RPMI7951 (cell line): ENCODE measurements at regions not wholly inside any gene's neighbourhood (a gene's known extent, or its start where the extent isn't known, plus 50 kb on each side); places are given as distances from the start of the nearest gene placed in this dataset.
A peak's percentile ranks its signal among the peaks of the same experiment; 100 is the strongest.

Source experiments
- DNase-seq: peaks from one replicate; pipeline ENCODE4 v3.0.0-alpha.2; 2012; ENCODE audit warnings: low read depth

DNA sequence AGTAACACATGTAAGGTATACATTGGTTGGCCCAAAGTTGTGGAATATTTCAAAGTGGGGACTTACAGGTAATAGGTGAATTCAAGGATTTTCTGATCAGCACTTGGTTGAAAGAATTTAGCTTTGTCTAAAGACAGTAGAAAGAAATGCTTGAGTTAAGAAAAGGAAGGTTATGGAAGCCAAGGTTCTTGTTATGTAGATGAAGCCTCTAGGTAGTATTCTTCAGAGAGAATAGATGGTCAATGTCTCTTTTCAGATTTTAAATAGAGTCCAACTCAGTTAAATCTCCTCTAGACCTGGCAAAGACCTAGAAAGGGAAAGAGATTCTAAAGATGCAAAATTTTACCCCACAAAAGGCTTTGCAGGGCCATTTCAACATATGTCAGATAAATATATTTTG is 157.4 kb downstream of the ANKRD30B start:
- DNase-seq, result no peak

DNA sequence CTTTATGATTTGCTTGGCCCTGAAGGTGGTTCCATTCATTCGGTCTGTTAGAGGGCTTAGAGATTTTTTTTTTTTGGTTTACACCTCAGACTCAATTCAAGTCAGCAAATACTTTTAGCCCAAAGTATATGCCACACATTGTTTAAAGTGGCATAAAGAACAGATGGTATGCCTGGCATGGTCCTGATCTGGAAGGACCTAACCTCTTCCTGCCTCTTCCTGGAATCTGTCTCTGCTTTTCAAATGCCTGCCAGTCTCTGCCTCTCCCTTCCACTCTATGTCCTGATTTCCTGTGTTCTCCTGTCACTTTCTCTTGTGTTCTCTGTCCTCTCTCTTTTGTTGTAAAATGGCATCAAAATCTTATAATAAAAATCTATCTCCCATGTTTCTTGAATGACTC is 158.0 kb downstream of the ANKRD30B start:
- DNase-seq, result no peak

DNA sequence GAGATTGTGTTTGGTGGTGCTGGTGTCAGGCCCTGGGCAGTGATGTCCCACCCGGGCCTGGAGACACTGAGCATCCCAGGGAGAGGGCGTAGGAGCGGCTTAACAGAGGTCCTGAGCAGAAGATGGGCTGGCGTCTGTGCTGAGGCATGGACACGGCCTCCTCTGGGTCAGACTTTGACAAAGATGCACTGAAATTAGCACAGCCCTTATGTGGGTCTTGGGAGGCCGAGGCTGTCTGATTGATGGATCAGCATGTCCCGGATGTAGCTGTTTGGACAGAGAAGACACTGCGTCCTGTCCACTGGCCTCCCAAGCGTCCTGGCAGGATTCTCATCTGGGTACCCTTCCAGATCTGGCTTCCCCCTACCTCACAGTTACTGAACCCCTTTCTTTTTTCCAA is 159.4 kb downstream of the ANKRD30B start:
- DNase-seq, result no peak

DNA sequence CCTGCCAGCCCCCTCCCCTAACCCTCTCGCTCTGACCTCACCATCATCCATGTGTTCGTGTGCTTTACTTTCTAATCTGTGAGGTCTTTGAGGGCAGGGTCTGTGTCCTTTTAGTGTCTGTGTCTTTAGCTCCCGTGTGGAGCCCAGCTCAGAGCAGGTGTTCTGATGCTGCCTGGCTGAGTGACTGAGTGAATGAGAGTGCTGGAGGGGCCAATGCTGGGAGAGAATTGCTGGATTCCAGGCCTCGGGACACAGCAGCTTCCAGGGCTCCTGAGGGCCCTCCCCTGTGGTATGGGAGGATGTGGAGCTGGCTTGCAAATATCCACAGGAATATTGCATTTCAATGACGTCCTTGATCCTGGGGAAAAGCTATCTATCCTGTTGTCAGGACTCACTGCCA is 160.6 kb downstream of the ANKRD30B start:
- DNase-seq, result no peak

DNA sequence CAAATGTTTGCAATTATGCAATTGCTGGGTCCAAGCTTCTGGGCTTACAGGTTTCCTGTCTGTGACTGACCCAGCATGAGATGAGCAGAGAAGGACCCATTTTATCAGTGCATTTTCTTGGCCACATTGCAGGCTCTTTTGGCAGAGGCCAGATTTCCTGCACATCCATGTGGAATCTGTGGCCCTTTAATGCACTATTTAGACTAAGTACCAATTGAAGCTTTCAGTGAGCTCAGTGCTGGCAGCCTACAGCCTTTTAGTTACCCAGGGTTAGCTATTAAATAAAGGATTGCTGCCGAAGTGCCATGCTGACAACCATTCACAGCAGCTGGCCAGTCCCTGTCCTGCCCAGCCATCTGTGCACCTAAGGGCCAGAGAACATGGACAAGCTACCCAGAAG is 165.0 kb downstream of the ANKRD30B start:
- no peak for DNase-seq

DNA sequence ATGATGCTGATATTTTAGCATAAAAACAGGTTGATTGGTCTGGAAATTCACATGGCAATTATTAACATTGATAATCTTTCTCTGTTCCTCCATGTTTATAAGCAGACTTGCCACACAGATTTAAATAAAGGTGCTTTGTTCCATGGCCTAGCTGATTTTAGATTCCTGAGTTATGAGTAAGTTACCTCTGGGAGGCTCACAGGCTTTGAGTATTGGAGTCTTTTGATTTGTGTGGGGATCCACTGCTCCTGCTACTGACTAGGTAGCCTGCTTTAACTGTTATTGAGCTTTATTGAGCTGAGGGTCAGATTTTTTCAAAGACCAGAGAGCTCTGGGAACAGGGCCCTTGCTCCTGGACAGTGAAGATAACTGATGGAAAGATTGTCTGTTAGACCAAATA is 166.1 kb downstream of the ANKRD30B start:
- DNase-seq, result peak; percentile 18

DNA sequence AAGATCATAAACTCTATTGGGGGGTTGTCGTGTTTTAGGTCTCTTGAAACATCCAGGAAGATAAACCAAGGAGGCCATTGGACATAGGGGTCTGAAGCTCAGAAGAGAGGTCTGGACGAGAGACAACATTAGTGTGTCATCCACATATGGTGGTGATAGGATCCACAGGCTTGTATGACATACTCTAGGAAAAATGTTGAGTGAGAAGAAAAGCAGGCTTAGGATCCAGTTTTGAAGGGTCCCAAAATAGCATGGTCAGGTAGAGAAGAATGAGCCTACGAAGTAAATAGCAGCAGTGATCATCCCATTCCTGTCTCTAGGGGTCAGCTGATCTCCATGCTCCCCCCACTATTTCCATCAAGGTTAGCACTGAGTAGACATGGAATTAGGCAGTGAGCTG is 166.8 kb downstream of the ANKRD30B start:
- DNase-seq, result peak; percentile 33

DNA sequence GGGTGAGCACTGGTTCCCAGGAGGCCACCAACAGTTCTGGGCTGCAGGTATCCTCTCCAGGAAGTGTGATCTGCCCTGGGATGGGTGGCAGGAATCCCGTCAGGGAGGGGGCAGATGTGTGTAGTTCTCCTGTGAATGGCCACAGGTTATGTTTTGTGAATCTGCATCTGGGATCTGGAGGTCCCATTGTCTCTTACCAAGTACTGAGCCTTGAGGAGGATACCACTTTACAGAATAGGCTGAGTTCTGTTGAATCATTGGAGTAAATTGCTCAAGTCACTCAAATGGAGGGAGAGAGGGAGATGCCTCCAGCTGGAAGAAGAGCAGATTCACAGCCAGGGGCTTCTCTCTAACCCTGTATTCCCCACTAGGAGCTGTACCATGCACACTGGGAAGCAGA is 168.2 kb downstream of the ANKRD30B start:
- no peak for DNase-seq

DNA sequence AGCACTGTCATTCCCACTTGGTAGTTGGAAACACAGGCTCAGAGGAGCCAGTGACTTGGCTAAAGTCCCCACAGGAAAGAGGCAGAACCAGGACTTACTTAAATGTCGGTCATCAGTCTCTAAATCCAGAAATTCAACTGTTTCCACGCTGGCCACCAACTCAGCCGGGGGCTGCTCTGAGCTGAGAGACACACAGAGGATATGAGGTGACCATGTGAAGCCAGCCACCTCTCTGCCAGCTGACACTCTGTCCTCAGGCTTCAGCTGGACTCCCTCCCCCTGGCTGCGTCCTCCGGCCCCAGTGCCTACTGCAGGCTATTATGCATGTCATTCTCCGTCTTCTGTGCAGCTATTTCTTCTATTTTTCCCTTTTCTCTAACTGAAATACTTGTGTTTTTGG is 168.9 kb downstream of the ANKRD30B start:
- no peak for DNase-seq

DNA sequence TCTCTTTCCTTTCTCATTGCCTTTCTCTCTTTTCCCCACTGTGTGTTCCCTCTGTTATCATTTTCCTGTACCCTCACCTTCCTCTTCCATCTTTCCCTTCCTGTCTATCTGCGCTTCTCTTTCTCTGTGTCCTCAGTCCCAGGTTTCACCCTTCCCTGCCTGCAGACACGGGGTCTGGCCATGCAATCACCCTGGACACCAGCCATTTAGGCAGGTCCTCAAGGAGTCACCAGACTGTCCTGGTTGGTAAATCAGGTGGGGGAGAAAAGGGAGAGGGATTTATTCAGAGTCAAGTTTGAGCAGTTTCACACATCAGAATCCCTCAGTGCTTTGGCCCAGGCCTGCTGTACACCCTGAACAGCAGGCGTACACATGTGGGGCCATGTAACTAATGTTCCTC is 169.3 kb downstream of the ANKRD30B start:
- DNase-seq, result no peak

DNA sequence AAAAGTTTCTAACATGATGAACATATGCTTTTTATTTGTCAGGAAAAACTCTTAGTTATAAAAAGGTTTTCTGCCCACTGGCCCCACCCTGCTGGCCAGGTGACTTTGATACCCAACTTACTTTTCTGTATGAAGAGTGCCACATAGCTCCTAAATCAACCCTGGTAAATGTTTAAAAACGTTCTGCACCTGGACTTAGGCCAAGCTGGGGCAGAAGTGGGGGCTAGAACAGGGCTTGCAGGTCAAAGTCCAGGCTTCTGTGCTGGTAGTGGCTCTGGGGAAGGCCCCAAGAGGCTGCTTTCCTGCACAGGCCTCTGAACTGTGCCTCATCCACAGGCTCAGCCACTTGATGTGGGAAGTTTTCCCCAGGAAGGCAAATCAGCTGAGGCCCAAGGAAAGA is 171.7 kb downstream of the ANKRD30B start:
- no peak for DNase-seq

DNA sequence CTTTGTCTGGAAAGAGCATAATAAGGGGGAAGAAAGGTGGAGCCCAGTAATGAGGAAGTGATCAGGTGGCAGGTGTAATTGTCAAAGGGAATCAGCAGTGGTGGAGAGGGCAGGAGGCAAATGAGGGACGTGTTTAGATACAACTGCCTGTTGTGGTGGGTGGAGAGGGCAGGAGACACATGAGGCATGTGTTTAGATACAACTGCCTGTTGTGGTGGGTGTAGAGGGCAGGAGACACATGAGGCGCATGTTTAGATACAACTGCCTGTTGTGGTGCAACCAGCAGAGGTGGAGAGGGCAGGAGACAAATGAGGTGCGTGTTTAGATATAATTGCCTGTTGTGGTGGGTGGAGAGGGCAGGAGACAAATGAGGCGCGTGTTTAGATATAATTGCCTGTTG is 173.1 kb downstream of the ANKRD30B start:
- no peak for DNase-seq

DNA sequence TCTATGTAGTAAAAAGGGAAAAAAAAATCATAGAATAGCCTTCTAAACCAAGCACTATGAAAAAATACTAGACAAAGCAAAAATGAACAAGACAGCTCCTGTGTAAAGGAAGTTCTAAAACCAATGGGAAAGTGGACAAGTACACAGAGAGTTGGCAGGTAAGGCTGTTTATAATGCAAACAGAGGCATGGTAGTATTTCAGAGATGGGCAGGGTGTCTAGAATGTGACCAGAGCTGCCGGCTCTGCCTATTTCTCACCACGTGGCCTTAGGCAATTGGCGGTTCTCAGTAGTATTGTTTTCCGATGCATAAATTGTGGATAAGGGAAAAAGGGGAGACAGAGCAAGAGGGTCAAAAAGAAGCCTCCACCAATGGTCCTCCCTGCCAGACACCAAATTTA is 173.6 kb downstream of the ANKRD30B start:
- no peak for DNase-seq

DNA sequence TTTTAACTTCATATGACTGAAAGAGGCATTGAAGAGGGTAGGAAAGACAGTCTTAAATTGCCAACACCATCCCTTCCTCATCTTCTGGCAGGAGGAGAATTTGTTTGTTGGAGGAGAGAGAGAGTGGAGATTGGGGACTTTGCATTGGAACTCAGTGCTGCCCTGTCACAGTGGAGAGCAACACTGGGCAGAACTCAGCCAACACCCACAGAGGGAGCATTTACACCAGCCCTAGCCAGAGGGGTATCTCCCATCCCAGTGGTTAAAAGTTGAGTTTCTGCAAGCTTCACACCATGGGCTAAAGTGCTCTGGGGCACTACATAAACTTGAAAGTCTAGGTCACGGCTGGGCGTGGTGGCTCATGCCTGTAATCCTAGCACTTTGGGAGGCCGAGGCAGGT is 174.1 kb downstream of the ANKRD30B start:
- DNase-seq, result no peak

DNA sequence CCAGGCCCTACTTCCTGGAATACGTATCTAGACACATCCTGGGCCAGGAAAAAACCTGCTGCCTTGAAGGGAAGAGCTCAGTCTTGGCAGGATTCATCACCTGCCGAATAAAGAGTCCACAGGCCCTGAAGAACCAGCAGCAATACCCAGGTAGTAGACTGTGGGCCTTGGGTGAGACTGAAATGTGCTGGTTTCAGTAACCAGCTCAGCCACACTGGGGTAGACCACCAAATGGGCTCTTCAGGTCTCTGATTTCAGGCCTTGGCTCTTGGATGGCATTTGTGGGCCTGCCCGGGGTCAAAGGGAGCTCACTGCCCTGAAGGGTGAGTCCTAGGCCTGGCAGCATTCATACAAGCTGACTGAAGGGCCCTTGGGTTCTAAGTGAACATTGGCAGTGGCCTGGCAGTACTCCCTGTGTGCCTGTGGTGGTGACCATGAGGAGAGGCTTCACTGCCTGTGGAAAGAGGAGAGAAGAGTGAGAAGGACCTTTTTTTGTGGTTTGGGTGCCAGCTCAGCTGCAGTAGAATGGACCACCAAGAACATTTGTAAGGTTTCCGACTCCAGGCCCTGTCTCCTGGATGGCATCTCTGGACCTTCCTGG is 175.1 kb downstream of the ANKRD30B start:
- no peak for DNase-seq

DNA sequence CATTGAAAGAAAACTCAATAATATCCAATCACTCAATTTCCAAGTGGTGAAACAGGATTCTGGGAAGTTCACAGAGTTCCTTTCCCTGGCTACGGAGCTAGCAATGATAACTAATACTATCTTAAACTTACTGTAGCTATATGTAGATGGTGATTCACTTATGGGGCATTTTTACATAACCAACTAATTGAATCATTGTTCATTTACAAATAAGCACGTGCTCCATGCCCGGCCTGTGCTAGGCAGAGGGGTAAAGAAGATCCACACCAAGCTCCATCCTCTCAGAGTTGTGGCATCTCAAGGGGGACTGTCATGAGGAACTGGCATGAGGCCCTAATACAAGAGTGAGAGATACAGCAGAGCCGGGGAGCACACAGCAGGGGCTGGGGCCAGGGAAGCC is 176.3 kb downstream of the ANKRD30B start:
- peak; percentile 28 for DNase-seq

DNA sequence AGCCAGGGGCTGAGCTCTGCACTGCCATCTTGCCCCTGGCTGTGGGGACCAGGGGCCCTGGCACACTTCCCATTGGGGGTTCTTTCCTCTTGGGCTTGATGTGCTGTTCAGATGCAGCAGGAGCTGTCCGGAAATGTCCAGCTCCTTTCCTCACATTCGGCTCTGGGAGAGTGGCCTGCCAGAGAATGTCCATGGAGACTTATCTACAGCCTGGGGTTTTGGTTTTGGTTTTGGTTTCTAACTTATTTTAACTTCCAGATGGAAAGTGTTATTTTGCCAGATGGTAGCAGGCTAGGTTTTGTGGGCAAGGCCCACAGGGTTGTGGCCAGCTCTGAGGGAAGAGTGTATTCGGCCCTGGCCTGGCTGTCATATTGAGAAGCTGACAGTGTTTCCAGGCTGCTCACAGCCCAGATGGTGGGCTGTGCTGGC is 177.3 kb downstream of the ANKRD30B start:
- peak; percentile 88 for DNase-seq

DNA sequence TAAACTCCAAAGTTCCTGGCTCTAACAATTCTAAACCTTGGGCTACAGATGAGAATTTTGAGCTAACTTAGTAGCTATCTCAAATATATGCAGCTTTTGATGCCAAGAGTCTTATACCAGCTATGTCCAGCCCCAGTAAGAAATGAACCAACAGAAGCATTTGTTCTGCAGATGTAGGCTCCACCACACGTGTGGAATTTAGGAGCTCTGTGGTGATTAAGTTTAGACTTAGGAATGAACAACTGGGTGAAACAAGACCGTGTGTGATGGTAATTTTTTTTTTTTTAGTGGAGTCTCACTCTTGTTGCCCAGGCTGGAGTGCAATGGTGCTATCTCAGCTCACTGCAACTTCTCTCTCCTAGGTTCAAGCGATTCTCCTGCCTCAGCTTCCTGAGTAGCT is 179.7 kb downstream of the ANKRD30B start:
- peak; percentile 6 for DNase-seq

DNA sequence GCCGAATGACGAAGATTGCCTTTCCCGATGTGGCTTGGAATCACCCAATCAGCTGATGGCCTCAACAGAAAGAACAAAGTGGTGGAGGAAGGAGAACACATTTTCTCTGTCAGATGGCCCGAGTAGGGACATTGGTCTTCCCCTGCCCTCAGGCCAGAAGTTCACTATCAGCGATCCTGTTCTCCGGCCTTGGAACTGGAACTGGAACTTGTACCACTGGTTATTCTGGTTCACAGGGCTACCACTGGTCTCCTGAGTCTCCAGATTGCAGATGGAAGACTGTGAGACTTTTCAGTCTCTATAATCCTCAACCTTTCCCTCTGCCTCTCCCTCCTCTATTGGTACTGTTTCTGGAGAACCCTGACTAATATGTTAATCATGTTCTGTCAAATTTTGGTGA is 180.4 kb downstream of the ANKRD30B start:
- no peak for DNase-seq

DNA sequence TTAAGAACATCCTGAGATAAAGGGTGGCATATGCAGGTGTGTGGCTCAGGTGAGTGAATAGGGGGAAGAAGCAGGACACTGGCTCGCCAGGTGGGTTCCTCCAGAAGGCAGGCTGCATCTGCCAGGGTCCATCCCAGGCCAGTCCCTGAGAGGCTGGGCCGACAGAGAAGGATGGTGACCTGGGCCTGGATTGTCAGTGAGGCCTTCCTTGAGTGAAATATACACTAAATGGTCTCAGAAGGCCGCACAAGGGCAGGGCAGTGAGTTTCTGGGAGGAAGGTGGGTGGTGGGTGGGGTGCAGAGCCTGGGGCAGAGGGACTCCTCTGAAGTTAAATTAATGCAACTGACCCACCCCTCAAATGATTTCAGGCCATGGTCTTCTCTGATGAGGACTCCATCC is 182.1 kb downstream of the ANKRD30B start:
- DNase-seq, result no peak

DNA sequence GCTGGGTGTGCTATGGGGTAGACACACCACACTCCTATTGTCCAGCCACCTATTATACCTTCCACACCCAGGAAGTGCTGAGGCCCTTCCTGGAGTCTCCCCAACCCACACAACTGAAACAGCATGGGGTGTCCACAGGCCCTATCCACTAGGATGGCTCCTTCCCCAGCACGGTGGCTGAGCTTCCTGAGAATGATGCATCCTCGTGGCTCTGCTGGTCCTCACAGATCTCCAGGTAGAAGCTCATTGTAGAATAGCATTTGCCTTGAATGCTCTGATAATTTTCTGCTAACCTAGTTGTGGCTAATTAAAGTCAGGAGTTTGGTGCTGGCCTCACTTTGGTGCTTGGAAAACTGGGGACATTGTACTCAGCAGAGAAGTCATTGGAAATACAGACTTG is 182.6 kb downstream of the ANKRD30B start:
- no peak for DNase-seq

DNA sequence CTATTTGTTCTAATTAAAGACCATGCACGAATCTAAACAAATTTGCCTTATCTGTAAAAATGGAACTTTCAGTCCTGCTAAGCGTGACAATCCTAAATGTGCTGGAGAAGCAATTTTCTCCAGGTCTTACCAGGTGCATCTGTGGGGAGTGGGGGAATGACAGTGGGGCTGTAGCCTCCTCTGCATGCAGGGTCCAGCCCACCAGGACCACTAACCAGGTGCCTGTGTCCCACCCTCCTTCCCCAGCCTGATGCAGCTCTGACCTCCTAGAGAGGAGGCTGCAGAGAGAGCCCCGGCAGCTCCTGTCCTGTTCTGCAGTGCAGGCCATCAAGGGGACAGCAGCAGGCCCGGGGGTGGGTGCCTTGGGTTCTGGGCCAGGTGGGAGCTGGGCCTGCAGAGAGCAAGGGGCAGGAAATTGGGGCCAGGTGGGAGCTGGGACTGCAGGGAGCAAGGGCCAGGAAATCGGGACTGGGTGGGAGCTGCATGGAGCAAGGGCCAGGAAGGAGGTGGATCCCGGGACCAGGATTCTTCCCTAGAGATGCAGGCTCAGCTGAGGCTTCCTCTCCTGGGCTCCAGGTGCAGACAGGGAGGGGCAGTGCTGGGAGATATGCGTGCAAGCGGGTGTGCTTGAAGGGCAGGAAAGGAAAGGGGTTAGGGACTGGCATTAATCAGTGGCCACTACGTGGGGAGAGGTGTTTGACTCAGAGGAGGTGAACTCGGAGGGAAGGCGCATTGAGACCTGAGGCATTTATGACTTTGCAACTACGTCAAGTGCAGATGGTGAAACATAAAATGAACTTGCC is 185.3 kb downstream of the ANKRD30B start:
- no peak for DNase-seq

DNA sequence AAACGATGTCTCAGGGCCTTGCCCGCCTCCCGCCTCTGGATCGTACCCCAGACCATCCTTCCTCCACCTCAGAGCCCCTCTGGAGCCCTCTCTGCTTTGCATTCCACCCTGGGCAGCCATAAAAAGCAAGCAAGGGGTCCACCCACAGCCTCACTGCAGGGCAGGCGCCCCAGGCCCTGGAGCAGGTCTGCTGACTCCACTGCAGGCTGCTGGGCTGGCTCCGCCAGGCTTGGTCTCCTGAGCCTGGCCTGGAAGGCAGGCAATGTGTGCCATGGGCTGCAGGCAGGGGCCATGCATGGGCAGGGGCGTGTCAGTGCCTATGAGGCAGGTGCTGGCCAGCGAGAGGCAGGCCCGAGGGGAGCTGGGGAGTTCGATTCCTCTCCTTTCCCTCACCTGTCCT is 186.0 kb downstream of the ANKRD30B start:
- DNase-seq, result no peak

DNA sequence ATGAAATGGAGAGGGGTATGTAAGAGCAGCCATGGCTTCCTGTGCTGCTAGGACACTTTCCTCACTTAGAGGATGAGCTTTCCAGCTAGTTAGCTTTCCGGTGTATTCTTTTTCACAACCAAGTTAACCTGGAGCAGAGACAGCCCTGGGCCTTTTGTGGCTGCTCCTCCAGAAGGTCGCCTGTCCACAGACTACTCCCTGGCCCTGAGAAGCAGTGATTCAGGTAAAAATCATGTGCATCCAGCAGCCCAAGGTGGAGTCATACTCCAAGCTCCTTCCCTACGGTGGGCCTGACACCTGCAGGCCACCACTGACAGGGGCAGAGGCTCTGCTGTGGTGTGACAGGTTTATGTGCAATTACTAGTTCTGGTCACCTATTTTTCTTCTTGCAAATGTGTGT is 187.2 kb downstream of the ANKRD30B start:
- no peak for DNase-seq
